Ishikawa (cell line): ENCODE measurements at regions not wholly inside any gene's neighbourhood (a gene's known extent, or its start where the extent isn't known, plus 50 kb on each side); places are given as distances from the start of the nearest gene placed in this dataset.

Experiments used
- EP300 ChIP-seq: IDR thresholded peaks from 2 replicates; pipeline ENCODE4 v1.6.1; 2012; ENCODE audit warnings: borderline replicate concordance
- RAD21 ChIP-seq: IDR thresholded peaks from 2 replicates; pipeline ENCODE4 v1.6.1; 2012; ENCODE audit warnings: low read depth
- REST ChIP-seq: IDR thresholded peaks from 2 replicates; pipeline ENCODE4 v1.6.1; 2012; ENCODE audit warnings: low read depth, mild to moderate bottlenecking
- TAF1 ChIP-seq: IDR thresholded peaks from 2 replicates; pipeline ENCODE4 v1.6.1; 2012; ENCODE audit warnings: low read depth, mild to moderate bottlenecking
- TEAD4 ChIP-seq: IDR thresholded peaks from 2 replicates; pipeline ENCODE4 v1.6.1; 2012
- YY1 ChIP-seq: IDR thresholded peaks from 2 replicates; pipeline ENCODE4 v1.6.1; 2012; ENCODE audit warnings: low read depth
- ZBTB7A ChIP-seq: IDR thresholded peaks from 2 replicates; pipeline ENCODE4 v1.6.1; 2012; ENCODE audit warnings: low read depth

- TF ChIP-seq ZBTB7A (no peak), YY1 (no peak), REST (no peak), TAF1 (no peak), TEAD4 (no peak), RAD21 (no peak), EP300 (no peak)
Observed at GRCh38 chr12:92544322-92544721, 158.5 kb upstream of the PLEKHG7 start.
